ENCODE measurements at regions not wholly inside any gene's neighbourhood (a gene's known extent, or its start where the extent isn't known, plus 50 kb on each side); places are given as distances from the start of the nearest gene placed in this dataset.

- DNase-seq, result peak; percentile 38
These were observed 389.8 kb upstream of the KCNMB2 start for GRCh38 chr3:178146406-178146831.

GRCh38 chr3:178147001-178147400, 389.2 kb upstream of the KCNMB2 start:
- DNase-seq, result no peak

GRCh38 chr3:178152031-178152806, 384.0 kb upstream of the KCNMB2 start:
- DNase-seq, result no peak

GRCh38 chr3:178152988-178153387, 383.2 kb upstream of the KCNMB2 start:
- DNase-seq, result no peak

GRCh38 chr3:178155521-178155920, 380.7 kb upstream of the KCNMB2 start:
- DNase-seq, result no peak

- DNase-seq, result no peak
These were observed 379.9 kb upstream of the KCNMB2 start for GRCh38 chr3:178156301-178156700.

GRCh38 chr3:178159691-178160220, 376.5 kb upstream of the KCNMB2 start:
- DNase-seq, result no peak

- peak; percentile 41 for DNase-seq
These were observed 366.8 kb upstream of the KCNMB2 start for GRCh38 chr3:178169421-178169820.

GRCh38 chr3:178170698-178171535, 365.3 kb upstream of the KCNMB2 start:
- peak; percentile 96 for DNase-seq

GRCh38 chr3:178172121-178172520, 364.1 kb upstream of the KCNMB2 start:
- DNase-seq, result no peak

GRCh38 chr3:178174201-178174915, 361.9 kb upstream of the KCNMB2 start:
- no peak for DNase-seq

- DNase-seq, result no peak
These were observed 355.1 kb upstream of the KCNMB2 start for GRCh38 chr3:178181088-178181487.

GRCh38 chr3:178181784-178182183, 354.5 kb upstream of the KCNMB2 start:
- no peak for DNase-seq

- no peak for DNase-seq
These were observed 353.9 kb upstream of the KCNMB2 start for GRCh38 chr3:178182337-178182779.

GRCh38 chr3:178184833-178185232, 351.4 kb upstream of the KCNMB2 start:
- no peak for DNase-seq

- no peak for DNase-seq
These were observed 349.6 kb upstream of the KCNMB2 start for GRCh38 chr3:178186666-178187065.

GRCh38 chr3:178189854-178190253, 346.4 kb upstream of the KCNMB2 start:
- no peak for DNase-seq

GRCh38 chr3:178193846-178194245, 342.4 kb upstream of the KCNMB2 start:
- no peak for DNase-seq

GRCh38 chr3:178194539-178194938, 341.7 kb upstream of the KCNMB2 start:
- DNase-seq, result no peak

- DNase-seq, result peak; percentile 69
These were observed 340.4 kb upstream of the KCNMB2 start for GRCh38 chr3:178195824-178196223.

GRCh38 chr3:178198329-178198728, 337.9 kb upstream of the KCNMB2 start:
- DNase-seq, result peak; percentile 41

- no peak for DNase-seq
These were observed 335.9 kb upstream of the KCNMB2 start for GRCh38 chr3:178200316-178200715.

GRCh38 chr3:178201714-178202113, 334.5 kb upstream of the KCNMB2 start:
- no peak for DNase-seq
